ENCODE measurements at regions not wholly inside any gene's neighbourhood (a gene's known extent, or its start where the extent isn't known, plus 50 kb on each side); places are given as distances from the start of the nearest gene placed in this dataset.

DNA sequence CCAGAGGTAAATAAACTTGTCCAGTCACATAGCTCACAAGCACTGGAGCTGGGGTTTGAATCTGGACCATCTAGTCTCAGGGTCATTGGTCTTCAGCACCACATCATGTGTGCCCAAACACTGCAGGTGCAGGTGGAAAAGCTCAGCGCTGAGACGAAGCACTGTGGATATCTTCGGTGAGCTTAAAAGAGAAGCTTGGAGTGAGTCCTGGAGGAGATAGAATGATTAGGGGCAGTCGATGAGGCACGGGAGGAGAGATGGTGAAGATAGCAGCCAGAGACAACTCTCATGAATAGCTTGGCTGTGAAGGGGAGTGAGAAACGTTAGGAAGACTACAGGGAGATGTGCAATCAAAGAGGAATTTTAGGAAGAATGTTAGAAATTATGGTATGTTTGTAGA lies 389.3 kb downstream of the FGF9 start:
- TF ChIP-seq, protein P1, sequence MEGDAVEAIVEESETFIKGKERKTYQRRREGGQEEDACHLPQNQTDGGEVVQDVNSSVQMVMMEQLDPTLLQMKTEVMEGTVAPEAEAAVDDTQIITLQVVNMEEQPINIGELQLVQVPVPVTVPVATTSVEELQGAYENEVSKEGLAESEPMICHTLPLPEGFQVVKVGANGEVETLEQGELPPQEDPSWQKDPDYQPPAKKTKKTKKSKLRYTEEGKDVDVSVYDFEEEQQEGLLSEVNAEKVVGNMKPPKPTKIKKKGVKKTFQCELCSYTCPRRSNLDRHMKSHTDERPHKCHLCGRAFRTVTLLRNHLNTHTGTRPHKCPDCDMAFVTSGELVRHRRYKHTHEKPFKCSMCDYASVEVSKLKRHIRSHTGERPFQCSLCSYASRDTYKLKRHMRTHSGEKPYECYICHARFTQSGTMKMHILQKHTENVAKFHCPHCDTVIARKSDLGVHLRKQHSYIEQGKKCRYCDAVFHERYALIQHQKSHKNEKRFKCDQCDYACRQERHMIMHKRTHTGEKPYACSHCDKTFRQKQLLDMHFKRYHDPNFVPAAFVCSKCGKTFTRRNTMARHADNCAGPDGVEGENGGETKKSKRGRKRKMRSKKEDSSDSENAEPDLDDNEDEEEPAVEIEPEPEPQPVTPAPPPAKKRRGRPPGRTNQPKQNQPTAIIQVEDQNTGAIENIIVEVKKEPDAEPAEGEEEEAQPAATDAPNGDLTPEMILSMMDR (IDR thresholded peaks at IDR 0.05; ENCODE audit: low read depth, low read length, missing control alignments) = no peak
- no peak for DNase-seq (ENCODE audit: extremely low read depth, low read depth)
- no peak overlapping the region for H3K4me3 ChIP-seq (replicated peaks; ENCODE audit: low read depth, low read length)

DNA sequence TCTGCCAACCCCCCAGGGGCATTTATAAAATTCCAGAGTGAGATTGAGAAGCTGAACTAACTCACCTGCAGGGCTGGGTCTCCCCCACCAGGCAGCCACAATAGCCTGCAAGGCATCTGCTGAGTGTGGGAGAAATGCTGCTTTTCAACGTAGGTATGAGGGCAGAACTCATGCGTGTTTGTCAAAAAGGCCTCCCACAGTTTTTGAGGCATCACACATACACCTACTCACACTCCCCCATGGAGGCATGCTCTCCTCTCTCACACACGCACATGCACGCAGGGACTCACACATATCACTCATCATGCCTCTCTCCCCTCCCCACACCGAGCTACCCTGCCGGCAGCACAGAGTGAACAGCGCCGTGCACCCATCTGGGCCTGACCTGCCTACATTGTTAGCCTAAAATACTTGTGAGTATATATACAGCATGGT lies 390.5 kb downstream of the FGF9 start:
- no peak overlapping the region for H3K4me3 ChIP-seq (replicated peaks; ENCODE audit: low read depth, low read length)

DNA sequence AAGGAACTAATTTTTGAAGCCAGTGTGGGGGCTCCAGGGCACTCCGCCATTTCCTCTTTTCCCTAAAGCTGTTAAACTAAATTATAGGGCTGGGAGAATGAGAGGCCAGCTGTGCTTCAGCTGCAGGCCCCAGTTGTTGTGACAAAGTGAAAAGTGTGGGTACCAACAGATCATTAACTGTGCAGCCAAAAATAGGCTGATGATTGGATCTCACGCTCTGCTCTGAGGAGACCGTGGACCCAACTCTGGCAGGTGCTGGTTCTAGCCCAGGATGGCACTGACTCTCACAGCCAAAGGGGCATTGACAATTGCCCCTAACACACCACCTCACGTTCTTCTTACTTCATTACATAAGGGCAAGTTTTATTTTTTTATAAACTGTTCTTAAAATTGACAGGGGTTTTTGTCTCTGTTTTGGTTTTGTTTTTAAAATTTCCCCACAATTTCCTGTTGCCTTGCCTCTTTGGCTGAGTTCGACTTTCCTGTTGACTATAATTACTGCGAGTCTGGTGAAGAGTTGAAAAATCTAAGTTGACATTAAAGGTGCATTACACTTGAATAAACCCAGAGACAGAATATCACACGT lies 391.0 kb downstream of the FGF9 start:
- H3K4me3 ChIP-seq (replicated peaks; ENCODE audit: low read depth, low read length) = no peak overlapping the region
- TF ChIP-seq, protein P1 (IDR thresholded peaks at IDR 0.05; ENCODE audit: low read depth, low read length, missing control alignments) = no peak
- no peak for DNase-seq (ENCODE audit: extremely low read depth, low read depth)

More for the DNA sequence above, 390.5 kb downstream of the FGF9 start:
- no peak for DNase-seq (ENCODE audit: extremely low read depth, low read depth)
- TF ChIP-seq, protein P1 (IDR thresholded peaks at IDR 0.05; ENCODE audit: low read depth, low read length, missing control alignments) = no peak

DNA sequence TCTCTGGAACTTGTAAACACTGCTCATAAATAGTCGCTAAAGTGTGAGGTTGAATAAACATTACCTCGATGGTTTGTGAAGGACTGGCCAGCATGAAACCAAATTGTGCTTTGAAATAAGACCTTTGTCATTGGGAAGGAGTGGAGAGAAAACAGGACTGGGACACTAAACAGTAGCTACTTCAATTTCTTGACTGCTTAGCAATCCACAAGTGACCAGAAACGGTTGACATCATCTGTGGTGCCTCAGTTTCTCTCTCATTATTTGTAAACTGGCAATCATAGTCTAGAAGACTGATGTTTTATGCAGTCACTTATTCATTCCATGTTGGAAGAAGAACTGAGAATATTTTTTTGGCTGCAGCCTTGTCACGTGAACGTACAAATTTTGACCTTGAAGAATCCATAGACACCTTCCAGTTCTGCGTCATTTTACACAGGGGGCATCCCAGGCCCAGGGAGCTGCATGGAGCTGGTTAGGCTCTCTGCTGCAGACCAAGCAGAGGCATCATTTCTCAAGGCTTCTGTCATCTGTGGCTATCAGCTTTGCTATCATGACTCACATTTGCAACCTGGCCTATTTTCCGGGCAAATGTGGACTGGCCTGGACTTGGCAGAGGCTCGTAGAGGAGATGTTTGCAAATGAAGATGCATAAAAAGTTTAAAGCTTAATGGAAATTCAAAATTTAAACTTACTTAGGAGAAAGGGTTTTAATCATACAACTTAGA lies 391.8 kb downstream of the FGF9 start:
- DNase-seq (ENCODE audit: extremely low read depth, low read depth) = no peak
- TF ChIP-seq, protein P1 (IDR thresholded peaks at IDR 0.05; ENCODE audit: low read depth, low read length, missing control alignments) = no peak
- H3K4me3 ChIP-seq (replicated peaks; ENCODE audit: low read depth, low read length) = no peak overlapping the region

DNA sequence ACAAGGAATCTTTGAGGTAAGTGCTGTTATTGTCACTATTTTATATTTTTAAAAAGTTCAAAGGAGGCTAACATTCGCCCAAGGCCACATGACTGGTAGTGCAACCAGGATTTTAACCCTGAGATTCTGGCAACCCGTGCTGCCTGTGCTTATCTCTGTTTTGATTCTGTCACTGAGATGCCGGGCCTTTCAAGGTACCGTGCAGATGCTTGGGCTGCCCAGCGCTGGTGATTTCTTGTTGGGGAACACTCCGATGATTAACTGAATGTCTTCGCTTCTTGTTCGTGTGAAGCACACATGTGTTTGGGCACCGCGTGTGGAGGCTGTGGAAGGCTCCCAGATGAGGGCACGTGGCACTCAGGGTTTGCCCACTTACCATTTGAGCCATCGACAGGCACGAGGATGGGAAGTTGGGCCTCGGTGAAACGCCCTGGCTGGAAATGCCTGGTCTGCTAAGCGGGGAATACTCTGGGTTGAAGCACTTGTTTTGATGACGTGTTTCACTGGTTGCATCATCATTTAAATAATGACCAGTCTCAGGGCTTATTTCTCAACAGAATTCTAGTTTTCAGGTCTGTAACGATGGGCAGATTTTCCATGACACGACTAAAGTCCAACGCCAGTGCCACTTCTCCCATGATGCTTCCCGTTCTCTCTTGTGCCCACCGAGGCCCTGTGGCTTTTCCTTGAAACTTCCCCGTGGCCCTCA lies 392.7 kb downstream of the FGF9 start:
- DNase-seq (ENCODE audit: extremely low read depth, low read depth) = no peak
- no peak overlapping the region for H3K4me3 ChIP-seq (replicated peaks; ENCODE audit: low read depth, low read length)

DNA sequence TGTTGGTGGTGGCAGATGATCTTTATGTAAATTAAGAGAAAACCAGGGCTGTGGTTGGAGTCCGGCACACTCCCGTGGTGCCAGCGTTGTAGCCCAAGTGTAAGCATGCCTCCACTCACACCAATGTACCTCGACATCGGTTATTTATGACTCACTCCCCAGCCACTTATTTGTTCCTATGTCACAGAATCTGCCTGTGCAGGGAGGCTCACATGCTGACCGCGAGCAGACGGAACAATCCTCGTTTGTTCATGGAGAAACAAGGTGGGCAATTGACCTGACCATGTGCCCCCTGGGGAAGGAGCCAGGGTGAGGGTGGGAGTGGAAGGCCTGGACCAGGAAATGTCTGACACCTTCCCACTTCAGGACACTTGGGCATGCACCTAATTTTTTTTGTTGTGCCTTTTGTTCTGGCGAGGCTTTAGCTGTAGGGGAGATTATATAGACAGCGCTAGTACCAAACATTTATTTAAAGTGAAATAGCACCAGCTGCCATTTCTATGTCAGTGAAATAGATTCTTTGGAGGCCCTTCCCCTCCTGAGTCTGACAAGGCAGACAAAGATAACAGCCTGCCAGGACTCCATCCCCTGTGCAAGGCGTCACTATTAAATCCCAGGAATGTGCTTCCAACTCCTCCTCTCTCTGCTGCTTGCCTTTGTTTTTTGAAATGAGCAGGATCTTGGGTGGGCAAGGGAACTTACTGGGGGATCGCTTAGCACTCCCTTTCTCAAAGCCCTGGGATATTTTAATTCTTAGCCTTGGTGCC lies 394.2 kb downstream of the FGF9 start:
- no peak overlapping the region for H3K4me3 ChIP-seq (replicated peaks; ENCODE audit: low read depth, low read length)
- DNase-seq (ENCODE audit: extremely low read depth, low read depth) = no peak
- TF ChIP-seq, protein P1 (IDR thresholded peaks at IDR 0.05; ENCODE audit: low read depth, low read length, missing control alignments) = no peak

More for the DNA sequence above, 392.7 kb downstream of the FGF9 start:
- TF ChIP-seq, protein P1 (IDR thresholded peaks at IDR 0.05; ENCODE audit: low read depth, low read length, missing control alignments) = no peak
